Stimulated activated CD4-positive, alpha-beta T cell treated with anti-CD3 and anti-CD28 coated beads, TNF-alpha, amount 100 ng/mL, for 4 hours (primary cell): ENCODE measurements at regions not wholly inside any gene's neighbourhood (a gene's known extent, or its start where the extent isn't known, plus 50 kb on each side); places are given as distances from the start of the nearest gene placed in this dataset.

Experiments
- DNase-seq, 3 experiments: peaks; one replicate each; pipeline ENCODE4 v3.0.0-alpha.2; 2020; ENCODE audit warnings: low read depth in 3 of 3

DNA sequence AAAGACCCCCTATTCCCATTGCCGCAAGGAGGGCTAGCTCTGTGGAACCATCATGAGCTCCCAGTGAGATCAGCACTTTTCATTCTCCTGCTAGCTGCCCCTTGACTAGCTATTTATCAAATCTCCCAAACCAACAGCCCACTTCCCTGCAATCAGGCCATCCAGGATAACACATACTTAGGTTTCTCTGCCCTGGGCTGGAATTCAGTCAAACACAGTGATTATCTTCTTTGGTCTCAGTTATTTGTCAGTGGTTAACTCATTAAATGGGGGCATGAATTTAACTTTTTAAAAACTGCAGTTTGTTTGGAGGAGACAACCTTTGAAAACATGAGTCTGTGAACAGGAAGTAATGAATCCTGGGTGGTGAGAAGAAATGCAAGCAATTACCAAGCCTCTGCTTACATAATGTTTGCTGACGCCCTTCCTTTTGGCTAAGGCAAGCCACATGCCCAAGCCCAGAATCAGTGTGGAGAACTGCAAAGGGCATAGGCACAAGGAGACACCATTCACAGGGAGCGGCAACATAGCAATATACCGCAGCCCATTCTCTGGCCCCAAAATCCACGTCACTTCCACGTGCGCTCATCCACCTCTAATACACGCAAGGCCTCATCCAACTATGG lies 275.0 kb downstream of the DRD1 start:
- DNase-seq: no peak

DNA sequence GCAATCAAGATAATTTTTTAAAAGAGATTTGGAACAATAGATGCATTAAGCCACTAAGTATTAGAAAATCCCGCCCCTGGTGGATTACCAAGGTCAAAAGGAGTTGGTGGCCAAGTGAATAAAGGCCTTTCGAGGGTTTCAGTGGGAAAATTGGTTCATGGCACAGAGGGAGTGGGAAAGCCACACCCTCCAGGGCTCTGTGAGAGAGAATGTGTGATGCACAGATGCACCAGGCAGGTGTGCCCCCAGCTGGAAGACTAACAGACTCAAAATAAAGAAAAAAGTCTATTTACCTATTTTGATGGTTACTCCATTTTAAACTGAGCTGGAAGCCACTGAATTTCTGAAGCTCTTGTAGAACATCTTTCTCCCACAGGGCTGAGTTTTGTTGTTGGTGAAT lies 278.0 kb downstream of the DRD1 start:
- DNase-seq: no peak

DNA sequence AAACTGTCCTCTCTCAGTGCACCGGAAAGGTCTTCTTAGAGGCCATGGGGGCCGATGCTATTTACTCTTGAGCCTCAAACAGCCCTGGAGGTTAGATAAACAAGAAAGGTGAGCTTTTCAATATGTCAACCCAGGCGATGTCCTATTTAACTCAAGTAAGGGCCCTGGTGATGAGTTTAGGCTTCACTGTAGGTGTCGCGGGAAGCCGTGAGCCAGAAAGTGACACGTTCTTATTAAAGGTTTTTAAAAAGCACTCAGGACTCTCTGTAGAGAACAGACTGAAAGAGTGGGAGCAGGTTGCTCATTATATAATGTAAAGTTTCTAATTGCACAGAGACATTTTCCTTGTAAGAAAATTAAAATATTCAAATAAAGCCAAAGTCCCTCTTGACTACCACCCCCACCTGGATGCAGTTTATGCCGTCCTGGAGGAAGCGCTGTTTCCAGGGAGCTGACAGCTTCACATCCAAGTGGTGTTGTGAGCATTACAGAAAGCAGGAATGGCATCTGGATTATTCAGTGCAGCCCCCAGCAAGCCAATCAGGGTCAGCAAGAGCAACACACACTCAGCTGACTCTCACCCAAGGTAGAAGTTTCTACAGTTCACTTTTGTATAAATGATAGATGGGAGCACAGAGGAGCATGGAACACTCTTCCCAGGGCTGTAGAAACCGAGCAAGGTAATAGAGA lies 280.3 kb downstream of the DRD1 start:
- DNase-seq: no peak

DNA sequence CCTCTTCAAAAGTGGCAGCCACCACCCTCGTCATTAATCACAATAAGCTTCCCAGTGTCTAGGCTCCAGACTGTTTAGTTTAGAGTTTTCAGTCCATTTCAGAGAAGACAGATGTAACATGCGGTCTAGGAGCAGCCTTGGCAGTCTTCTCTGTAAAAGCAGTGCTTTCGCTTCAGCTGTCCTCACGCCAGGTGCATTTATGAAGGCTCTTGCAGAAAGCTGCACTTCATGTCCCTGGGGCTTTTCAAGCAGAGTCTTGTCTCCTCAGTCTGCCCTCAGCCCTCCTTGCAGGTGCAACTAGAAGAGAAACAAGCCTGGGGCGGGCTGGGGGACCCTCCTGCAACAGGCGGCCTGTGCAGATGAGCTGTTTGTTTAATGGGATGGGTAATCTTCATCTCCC lies 281.9 kb downstream of the DRD1 start:
- DNase-seq: no peak

DNA sequence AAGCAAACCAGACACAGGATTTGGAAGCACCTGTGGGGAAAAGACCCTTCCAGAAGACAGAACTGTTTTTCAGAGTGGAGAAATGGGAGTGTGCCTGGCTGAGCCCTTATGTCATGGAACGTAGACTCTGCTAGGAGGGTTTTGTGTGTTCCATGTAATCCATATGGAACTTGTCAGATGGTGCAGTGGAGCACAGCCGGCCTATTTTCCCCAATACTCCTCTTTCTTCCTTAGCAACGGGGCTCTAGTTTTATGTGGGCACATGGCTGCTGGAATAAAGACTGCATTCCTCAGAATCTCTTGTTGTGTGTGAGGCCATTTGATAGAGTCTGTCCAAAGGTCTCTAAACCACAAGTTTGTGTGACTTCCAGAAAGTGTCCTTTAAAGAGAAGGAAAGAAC lies 284.0 kb downstream of the DRD1 start:
- no peak for DNase-seq

DNA sequence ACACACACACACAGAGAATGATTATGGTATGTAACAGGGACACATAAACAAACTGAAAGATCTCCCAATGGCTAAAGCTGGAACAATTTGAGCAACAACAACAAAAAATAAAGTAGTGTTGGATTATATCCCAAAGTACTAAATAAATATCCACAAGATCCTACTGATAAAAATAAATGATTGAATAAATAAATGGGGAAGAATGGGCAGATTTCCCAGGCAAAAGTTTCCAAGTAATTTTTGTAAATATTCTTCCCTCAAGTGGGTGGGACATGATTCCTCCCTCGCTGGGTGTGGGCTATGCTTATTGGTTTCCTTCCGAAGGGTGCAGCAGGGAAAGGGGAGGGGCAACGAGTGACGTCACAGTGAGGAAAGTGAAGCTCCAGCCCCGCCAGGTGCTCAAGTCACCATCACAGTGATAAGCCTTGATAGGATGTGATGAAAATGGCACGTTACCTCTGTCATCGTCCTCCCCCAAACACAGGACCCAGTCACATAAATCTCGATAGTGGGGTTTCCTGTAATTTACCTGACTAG lies 295.3 kb downstream of the DRD1 start:
- no peak for DNase-seq

DNA sequence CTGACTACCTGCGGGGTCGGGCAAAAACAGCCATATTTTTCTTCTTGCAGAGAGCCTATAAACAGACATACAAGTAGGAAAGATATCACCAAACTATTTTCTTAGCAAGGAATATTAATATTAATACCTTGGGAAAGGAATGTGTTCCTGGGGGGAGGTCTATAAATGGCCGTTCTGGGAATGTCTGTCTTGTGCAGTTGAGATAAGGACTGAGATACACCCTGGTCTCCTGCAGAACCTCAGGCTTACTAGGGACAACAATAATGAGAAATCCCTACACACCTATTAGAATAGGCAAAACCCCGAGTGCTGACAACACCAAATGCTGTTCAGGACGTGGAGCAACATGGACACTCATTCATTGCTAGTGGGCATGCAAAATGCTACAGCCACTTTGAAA lies 297.2 kb downstream of the DRD1 start:
- no peak for DNase-seq

DNA sequence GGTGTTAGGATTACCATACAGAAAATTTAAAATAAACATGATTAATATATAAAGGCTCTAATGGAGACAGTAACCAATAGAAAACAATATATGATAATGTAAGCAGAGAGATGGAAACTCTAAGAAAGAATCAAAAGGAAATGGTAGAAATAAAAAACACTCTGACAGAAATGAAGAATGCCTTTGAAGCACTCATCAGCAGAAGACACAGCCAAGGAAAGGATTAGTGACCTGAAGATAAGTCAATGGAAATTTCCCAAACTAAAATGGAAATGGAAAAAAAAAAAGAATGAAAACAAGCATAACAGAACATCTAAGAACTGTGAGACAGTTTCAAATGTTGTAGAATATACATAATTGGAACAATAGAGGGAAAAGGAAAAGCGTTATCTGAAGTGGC lies 302.6 kb downstream of the DRD1 start:
- DNase-seq: no peak

DNA sequence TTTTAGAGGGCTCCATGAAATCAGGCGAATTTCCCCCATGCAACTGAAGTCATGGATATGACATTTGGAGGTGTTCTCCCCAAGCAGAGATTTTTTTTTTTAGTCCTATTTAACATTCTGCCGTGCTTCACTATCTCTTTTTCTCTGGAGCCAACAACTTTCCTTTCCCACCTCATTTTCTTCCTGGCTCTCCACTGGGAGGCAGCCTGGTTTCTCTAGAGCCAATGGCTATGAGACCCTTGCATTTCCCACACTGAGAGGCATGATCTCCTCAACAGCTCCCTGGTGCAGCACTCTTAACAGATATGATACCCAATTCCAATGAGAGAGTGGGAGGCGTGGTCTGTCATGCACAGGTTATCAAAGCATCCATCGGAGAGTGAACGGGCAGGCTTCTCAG lies 310.8 kb downstream of the DRD1 start:
- no peak for DNase-seq

DNA sequence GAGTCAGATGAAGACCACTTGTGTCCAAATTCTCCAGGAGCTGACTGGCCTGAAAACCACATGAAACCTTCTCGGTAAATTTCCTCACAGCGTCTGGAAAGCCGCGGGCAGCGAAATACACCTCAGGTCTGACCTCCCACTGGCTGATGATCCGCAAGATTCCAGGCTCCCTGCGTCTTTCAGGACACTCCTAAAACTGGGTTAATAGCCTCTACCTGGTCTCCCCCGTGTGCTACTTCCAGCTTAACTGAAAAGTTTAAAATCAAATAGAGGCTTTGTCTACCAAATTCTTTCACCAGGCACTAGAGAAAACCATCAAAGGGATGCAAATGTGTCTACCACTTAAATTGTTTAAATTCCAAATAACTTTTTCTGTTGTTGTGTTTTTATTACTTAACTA lies 312.6 kb downstream of the DRD1 start:
- DNase-seq: no peak

DNA sequence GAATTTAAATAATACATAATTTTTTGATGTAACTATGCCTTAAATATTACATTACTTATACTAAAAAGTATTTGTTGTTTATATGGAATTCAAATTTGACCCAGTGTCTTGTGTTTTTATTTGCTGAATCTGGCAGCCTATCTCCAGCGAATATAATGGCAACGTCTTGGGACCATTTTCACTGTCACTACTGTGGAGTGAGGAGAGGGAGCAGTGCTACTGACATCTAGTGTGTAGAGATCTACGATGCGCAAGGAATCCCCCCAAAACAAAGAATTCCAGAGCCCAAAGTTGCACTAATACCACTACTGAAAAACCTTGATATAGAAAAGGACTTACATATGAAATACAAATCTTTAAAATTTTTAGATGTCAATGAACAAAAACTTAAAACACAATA lies 314.4 kb downstream of the DRD1 start:
- DNase-seq: no peak

DNA sequence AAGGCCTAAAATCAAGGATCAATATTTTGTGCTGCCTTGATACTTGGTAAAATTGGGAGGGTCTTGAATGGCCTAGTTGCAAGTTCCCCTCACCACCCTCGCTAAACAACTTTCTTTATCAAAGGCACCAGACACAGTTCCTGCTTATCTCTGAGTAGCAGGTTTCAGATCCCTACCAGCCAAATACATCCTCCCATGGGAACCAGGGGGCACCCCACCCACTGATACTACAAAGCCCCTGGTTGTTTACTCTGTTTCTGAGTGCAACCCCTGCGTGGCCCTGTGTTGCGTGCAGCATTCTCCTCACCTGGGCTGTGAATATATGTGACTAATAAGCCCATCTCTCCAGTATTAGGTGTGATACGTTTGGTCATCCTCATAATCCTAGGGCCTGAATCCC lies 314.9 kb downstream of the DRD1 start:
- no peak for DNase-seq

DNA sequence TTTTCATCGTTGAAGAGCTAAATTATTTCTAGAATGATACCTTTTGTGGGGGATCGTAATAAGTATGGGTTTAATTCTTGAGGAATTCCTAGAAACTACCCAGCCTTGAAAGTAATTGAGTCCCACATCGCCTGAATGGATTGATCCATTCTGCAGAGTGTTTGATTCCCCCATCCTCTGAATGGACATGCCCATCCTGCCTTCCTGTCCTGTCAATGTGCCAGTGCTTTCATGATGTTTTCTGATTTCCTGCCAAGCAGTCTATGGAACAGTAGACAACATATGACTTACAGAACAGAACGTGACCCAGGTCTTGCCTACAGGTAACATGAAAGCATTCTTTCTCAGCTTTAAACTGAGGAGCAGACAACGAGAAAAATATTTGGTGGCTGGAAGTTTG lies 319.2 kb downstream of the DRD1 start:
- no peak for DNase-seq

DNA sequence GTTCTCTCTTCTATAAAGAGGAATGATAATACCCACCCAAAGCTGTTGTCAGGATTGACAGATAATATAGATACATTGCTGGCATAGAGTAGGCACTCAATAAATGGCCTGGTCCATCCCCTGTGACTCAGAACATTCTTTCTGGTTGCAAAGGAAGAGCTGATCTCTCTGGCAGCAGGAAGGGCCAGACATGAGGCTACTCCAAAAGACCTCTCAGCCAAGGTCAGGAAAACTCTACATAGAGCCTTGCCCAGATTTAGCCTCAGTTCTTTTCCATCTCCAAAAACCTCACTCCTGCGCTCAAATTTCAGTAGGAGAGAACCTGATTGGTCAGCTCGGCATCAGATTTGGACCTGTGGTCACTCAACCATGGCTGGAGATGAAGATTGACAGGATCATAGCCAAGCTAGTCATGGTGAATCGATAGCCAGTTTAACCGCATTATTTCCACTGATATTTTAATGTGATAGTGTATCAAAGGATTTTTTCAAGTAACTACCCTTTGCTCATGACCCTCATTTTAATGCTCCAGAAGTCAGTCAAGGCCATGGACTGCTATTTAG lies 319.6 kb downstream of the DRD1 start:
- DNase-seq: no peak

DNA sequence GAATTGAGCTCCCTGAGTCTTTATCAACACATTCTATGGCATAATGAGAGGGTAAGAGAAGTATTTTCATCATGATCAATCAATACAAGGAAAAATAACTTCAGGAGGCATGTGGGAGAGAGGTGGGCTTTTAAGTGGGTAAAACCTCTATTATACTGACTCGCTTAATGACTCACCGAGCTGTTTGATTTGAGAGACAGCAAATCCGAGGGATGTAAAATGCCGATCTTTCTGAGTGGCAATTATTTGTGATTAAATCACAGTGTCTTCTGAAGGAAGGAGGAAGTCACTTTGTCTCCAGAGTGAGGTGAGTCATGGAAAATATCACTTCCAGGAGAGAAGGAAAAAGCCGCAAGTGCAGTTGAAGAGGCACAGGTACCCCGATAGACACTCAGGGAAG lies 320.4 kb downstream of the DRD1 start:
- no peak for DNase-seq

DNA sequence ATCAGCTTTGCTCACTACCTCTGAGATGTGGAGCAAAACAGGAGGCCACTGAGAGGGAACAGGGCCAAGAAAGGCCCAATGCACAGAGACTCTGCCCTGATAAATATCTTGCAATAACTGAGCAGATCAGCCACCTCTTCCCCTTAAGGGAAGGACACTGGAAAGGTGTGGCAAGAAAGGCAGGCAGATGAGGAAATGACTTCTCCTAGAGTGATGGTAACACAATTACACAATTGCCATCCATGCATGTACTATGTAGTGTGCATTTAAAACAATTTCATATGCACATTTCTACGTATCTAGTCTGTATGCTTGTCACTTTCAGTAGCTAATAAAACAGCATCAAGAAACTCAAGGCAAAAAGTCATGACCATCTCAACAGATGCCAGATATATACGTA lies 322.5 kb downstream of the DRD1 start:
- no peak for DNase-seq

DNA sequence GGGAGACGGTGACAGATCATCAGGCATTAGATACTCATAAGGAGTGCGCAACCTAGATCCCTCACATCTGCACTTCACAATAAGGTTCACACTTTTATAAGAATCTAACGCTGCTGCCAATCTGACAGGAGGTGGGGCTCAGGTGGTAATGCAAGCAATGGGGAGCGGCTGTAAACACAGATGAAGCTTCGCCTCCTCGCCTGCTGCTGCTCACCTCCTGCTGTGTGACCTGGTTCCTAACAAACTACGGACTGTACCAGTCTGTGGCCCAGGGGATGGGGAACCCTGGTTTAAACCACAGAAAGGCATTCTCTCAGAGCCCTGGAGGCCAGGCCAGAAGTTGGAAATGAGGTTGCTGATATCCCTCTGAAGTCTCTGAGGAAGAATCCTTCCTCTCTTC lies 323.6 kb downstream of the DRD1 start:
- no peak for DNase-seq

DNA sequence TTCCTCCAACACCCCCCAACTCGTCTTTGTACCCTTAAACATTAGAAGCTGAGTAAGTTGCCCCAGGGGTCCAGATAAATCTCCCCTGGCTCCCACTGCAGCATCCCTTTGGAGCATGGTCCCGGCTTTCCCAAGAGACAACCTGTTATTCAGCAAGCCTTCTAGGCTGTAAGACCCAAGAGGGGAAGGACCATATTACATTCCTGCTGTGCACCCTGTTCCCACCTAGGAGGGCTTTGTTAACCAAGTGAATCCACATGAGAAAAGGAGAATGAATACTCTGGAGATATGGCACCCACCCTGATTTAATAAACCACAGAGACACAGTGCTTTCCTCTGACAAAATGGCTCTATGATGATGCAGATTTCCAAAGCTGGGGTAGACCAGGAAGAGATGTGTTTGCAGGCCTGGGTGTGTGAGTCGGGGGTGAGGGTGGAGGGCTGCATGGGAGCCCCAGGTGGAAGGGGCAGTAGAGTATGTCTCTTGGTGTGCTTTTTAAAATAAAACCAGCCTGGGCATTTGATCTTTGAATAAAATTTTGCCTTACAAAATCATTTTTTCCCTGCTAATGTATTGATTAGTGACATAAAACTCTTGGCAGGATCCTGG lies 325.2 kb downstream of the DRD1 start:
- no peak for DNase-seq

DNA sequence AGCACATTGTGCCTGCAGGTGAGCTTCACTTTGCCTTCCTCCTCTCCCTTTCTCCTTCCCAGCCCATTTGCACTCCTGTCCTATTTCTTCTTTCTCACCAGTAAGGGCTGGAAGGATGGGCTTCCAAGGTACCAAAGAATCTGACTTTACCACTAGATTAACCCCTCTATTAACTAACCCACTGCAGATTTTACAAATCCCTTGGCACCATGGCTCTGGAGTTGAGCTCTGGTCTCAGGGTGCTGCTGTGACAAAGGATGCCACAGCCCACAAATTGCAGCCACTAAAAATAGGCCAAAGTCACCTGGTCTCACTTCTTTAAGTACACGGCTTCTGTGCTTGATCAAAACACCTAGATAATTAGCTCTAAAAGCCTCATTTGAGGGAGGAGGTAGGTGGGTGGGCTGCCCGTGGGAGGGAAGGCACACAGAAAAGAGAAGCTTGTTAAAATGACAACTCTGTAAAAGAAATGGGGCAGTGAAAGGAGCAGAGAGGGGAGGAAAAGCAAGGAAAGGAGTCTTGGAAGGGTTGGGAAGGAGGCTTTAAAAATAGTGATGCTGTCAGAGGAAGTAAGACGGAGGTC lies 327.4 kb downstream of the DRD1 start:
- DNase-seq: no peak

DNA sequence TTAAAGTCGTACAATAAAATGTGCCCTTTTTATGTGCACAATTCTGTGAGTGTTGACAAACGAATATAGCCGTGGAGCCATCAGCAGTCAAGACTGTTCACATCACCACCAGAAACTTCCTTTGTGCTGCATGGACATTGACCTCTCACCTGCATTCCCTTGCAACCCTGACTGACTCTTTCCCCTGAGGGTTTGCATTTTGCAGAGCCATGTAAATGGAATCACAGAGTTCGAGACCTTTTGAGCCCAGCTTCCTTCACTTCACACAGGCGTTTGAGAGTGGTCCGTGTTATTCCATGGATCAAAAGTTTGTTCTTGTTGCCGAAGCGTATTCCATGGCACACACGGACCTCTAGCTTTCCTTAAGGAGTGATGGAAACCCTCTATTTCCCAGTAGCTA lies 328.2 kb downstream of the DRD1 start:
- no peak for DNase-seq

DNA sequence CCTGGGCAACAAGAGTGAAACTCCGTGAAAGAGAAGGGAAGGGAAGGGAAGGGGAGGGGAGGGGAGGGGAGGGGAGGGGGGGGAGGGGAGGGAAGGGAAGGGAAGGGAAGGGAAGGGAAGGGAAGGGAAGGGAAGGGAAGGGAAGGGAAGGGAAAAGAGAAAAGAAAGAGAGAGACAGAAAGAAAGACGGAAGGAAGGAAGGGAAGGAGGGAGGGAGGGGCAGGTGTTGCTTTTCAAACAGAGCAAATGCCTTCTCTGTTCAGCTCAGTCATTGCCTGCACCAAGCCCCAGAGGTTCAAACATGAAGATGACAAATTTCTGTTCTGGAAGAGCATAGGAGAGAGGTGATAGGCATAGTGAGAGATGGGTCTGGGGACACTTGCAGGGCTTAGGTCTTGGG lies 330.0 kb downstream of the DRD1 start:
- no peak for DNase-seq

DNA sequence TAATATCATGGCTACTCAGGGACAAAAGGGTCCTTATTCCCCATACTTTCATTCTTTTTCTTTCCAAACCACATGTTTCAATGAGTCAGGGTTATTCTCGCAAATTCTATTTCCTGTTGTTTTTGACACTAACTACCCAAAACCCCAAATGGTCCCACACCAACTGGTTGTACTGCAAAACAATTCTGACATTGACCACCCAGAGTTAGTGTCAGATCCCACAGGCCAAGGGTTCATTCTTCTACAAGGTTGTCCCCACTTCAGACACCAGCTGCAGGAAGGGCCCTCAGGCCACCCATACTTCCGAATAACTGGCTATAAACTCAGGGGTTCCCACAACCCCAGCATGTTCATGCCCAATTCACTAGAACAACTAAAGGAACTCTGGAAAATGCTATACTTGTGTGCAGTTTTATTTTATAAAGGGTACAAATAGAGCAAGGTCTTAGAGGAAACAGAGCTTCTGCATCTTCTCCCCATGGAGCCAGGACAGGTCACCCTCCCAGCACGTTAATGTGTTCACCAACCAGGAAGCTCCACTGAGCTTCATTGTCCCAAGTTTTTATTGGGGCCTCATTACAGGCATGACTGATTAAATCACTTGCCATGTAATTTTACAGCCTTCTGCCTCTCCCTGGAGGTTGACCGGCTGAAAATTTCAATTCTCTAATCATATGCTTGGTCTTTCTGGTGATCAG lies 334.8 kb downstream of the DRD1 start:
- no peak for DNase-seq
